ENCODE measurements at regions not wholly inside any gene's neighbourhood (a gene's known extent, or its start where the extent isn't known, plus 50 kb on each side); places are given as distances from the start of the nearest gene placed in this dataset.

DNA sequence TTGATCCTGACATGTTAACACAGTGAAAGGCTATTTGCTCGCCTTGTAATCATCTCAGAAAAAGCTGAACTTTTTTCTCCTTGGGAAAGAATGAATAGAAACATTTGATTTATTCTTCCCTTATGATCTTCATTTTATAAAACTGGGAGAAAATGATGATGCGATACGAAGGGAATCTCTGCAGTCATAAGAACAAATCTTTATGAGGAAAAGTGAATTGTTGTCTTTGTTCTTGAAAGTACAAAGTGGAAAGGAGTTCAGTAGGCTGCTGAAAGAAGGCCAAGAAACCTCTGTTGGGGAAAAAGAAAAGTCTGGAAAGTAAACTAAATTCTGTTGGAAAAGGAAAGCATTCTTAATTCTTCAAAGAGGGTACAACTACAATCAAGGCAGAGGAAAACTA is 248.8 kb downstream of the NSUN3 start:
- H3K36me3 ChIP-seq (ENCODE audit: control insufficient read depth in 4 of 4, insufficient read depth in 4 of 4, low read length in 3 of 4), result no peaks in the 10 kb centered on the region
- no peak overlapping the region for H3K27ac ChIP-seq (ENCODE audit: insufficient read depth in 1 of 2, low read depth in 1 of 2, low read length in 2 of 2, poor library complexity in 1 of 2, severe bottlenecking in 2 of 2)
- H3K4me3 ChIP-seq (ENCODE audit: control insufficient read depth in 1 of 7, extremely low read depth in 1 of 7, insufficient read depth in 4 of 7, low read depth in 2 of 7, low read length in 6 of 7), result no peak overlapping the region
- POLR2A ChIA-PET, result no interaction called here
- WGBS (ENCODE audit: insufficient coverage), result 100% methylated on average over 2 of the region's 3 CpGs
- no peaks in the 10 kb centered on the region for H3K27me3 ChIP-seq (replicated peaks in 2 of 5; ENCODE audit: control insufficient read depth in 4 of 5, insufficient read depth in 5 of 5, low read length in 4 of 5)
- no peak for DNase-seq
- CTCF ChIA-PET, result no interaction called here
- peaks cover 0 to 5% (median 3%) of the 10 kb centered on the region in 4 experiments for H3K4me1 ChIP-seq (ENCODE audit: control extremely low read depth in 1 of 4, control insufficient read depth in 4 of 4, insufficient read depth in 4 of 4, low read length in 3 of 4)
- H3K9me3 ChIP-seq (ENCODE audit: control extremely low read depth in 1 of 5, control insufficient read depth in 4 of 5, insufficient read depth in 2 of 5, low read depth in 1 of 5, low read length in 4 of 5), result peaks cover 0 to 2% (median 0%) of the 10 kb centered on the region in 5 experiments

DNA sequence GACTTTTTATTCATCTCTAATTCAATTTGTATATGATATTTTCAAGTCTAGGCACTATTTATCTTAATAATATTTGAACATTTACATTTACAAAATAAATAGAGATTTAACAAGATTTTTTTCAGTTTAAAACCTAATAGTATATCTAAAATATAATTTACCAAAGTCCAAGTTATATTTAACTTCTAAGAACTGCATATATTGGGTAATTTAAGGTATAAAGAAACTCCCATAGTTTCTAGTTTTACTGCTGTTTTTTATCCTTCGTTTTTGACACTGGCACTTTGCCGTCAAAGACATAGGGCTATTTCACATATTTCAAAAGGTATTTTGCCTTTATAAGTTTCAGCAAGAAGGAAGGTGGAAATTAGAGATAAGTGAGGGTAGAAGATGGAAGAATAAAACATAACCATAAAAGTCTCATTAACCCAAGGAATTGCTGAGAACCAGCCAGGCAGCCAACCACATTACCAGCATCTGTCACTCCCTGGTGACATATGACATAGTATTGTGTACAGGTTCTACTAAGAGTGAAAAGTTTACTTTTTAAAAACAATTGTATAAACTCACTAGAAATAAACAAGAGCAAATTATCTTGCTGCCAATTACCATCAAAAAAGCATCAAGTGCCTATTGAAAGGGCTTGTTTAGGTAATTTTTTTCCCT is 251.5 kb downstream of the NSUN3 start:
- no peak for DNase-seq
- POLR2A ChIA-PET, result no interaction called here
- H3K9me3 ChIP-seq (ENCODE audit: control extremely low read depth in 1 of 5, control insufficient read depth in 4 of 5, insufficient read depth in 2 of 5, low read depth in 1 of 5, low read length in 4 of 5), result no peaks in the 10 kb centered on the region
- no peaks in the 10 kb centered on the region for H3K27me3 ChIP-seq (replicated peaks in 2 of 5; ENCODE audit: control insufficient read depth in 4 of 5, insufficient read depth in 5 of 5, low read length in 4 of 5)
- H3K27ac ChIP-seq (ENCODE audit: insufficient read depth in 1 of 2, low read depth in 1 of 2, low read length in 2 of 2, poor library complexity in 1 of 2, severe bottlenecking in 2 of 2), result no peak overlapping the region
- WGBS (ENCODE audit: insufficient coverage), result no CpG with 5 or more reads among the region's 2 CpGs
- CTCF ChIA-PET, result no interaction called here
- H3K36me3 ChIP-seq (ENCODE audit: control insufficient read depth in 4 of 4, insufficient read depth in 4 of 4, low read length in 3 of 4), result no peaks in the 10 kb centered on the region
- H3K4me3 ChIP-seq (ENCODE audit: control insufficient read depth in 1 of 7, extremely low read depth in 1 of 7, insufficient read depth in 4 of 7, low read depth in 2 of 7, low read length in 6 of 7), result no peak overlapping the region
- H3K4me1 ChIP-seq (ENCODE audit: control extremely low read depth in 1 of 4, control insufficient read depth in 4 of 4, insufficient read depth in 4 of 4, low read length in 3 of 4), result peaks cover 0 to 3% (median 0%) of the 10 kb centered on the region in 4 experiments

DNA sequence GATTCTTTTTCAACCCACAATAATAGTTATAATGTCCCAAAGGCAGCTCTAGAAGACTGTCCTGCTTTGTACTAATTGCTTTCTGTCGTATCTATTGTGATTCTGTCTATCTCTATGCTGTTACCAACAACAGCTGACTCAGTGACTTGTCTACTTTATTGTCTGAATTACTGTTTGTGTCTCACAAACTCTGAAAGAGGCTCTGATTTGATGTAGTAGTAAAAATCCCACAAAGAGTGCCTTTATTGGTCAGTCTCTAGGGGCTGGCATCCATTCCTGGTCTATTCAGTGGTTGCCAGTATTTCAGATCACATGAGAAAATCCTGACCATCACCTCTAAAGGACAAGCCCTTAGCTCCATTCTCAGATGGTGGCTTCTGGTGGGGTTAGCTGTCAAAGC is 254.2 kb downstream of the NSUN3 start:
- Histone ChIP-seq H3K27me3 (replicated peaks in 2 of 5; ENCODE audit: control insufficient read depth in 4 of 5, insufficient read depth in 5 of 5, low read length in 4 of 5) (no peaks in the 10 kb centered on the region), H3K4me1 (ENCODE audit: control extremely low read depth in 1 of 4, control insufficient read depth in 4 of 4, insufficient read depth in 4 of 4, low read length in 3 of 4) (peaks cover 0 to 12% (median 2%) of the 10 kb centered on the region in 4 experiments), H3K27ac (ENCODE audit: insufficient read depth in 1 of 2, low read depth in 1 of 2, low read length in 2 of 2, poor library complexity in 1 of 2, severe bottlenecking in 2 of 2) (no peak overlapping the region), H3K36me3 (ENCODE audit: control insufficient read depth in 4 of 4, insufficient read depth in 4 of 4, low read length in 3 of 4) (no peaks in the 10 kb centered on the region), H3K9me3 (ENCODE audit: control extremely low read depth in 1 of 5, control insufficient read depth in 4 of 5, insufficient read depth in 2 of 5, low read depth in 1 of 5, low read length in 4 of 5) (no peaks in the 10 kb centered on the region), H3K4me3 (ENCODE audit: control insufficient read depth in 1 of 7, extremely low read depth in 1 of 7, insufficient read depth in 4 of 7, low read depth in 2 of 7, low read length in 6 of 7) (no peak overlapping the region)
- CTCF ChIA-PET, result interaction anchor here (0.6 kb wide), 2 partner anchors 68 to 200 kb away, joined by 3 read pairs; no protein-coding TSS in a partner anchor
- DNase-seq, result no peak
- no CpG with 5 or more reads among the region's 1 CpG for WGBS (ENCODE audit: insufficient coverage)
- POLR2A ChIA-PET, result no interaction called here

DNA sequence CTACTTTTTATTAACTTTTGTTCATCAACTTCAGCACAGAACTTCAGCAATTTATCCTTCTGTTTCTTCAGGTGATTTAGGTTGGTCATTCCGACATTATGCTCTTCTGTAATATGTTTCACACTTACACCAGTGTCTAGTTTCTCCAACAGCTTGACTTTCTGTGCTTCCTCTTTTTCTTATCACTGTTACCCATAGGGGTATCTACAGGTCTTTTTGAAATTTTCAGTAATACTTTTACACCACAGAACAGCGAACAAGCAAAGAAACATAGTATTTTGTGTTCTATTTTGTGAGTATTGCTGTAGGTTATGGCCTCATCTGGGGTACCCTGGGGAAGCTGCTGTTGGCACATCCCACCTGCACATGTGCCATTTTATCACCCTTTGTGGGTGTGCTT is 260.7 kb downstream of the NSUN3 start:
- H3K36me3 ChIP-seq (ENCODE audit: control insufficient read depth in 4 of 4, insufficient read depth in 4 of 4, low read length in 3 of 4), result no peaks in the 10 kb centered on the region
- no peak overlapping the region for H3K4me3 ChIP-seq (ENCODE audit: control insufficient read depth in 1 of 7, extremely low read depth in 1 of 7, insufficient read depth in 4 of 7, low read depth in 2 of 7, low read length in 6 of 7)
- H3K27ac ChIP-seq (ENCODE audit: insufficient read depth in 1 of 2, low read depth in 1 of 2, low read length in 2 of 2, poor library complexity in 1 of 2, severe bottlenecking in 2 of 2), result no peak overlapping the region
- DNase-seq, result peak in 2 of 3 donors; percentile 58 to 78
- CTCF ChIA-PET, result interaction anchor here (1.2 kb wide), 1 partner anchor 10 kb away, joined by 3 read pairs; no protein-coding TSS in a partner anchor
- WGBS (ENCODE audit: insufficient coverage), result 0% methylated on average over 1 of the region's 2 CpGs
- POLR2A ChIA-PET, result no interaction called here
- H3K27me3 ChIP-seq (replicated peaks in 2 of 5; ENCODE audit: control insufficient read depth in 4 of 5, insufficient read depth in 5 of 5, low read length in 4 of 5), result no peaks in the 10 kb centered on the region
- H3K4me1 ChIP-seq (ENCODE audit: control extremely low read depth in 1 of 4, control insufficient read depth in 4 of 4, insufficient read depth in 4 of 4, low read length in 3 of 4), result peaks cover 0 to 15% (median 4%) of the 10 kb centered on the region in 4 experiments
- no peaks in the 10 kb centered on the region for H3K9me3 ChIP-seq (ENCODE audit: control extremely low read depth in 1 of 5, control insufficient read depth in 4 of 5, insufficient read depth in 2 of 5, low read depth in 1 of 5, low read length in 4 of 5)

DNA sequence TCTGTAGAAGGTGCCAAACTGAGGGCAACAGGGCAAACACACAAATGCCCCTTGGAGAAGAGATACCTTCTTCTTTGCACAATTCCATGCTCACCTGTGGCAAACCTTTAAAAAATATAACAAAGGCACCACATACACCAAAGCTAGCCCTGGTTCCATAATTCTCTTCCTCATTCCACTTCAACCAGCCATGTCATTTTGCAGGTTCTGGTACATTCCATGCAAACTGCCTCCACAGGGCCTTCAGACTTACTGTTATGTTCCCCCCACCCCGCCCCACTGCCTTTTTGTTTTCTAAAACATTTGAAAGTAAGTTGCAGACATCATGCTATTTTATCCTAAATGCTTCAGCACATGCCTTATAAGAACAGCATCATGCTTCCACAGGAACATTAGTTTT is 269.0 kb downstream of the NSUN3 start:
- no peaks in the 10 kb centered on the region for H3K27me3 ChIP-seq (replicated peaks in 2 of 5; ENCODE audit: control insufficient read depth in 4 of 5, insufficient read depth in 5 of 5, low read length in 4 of 5)
- ChIA-PET CTCF (no interaction called here), POLR2A (no interaction called here)

DNA sequence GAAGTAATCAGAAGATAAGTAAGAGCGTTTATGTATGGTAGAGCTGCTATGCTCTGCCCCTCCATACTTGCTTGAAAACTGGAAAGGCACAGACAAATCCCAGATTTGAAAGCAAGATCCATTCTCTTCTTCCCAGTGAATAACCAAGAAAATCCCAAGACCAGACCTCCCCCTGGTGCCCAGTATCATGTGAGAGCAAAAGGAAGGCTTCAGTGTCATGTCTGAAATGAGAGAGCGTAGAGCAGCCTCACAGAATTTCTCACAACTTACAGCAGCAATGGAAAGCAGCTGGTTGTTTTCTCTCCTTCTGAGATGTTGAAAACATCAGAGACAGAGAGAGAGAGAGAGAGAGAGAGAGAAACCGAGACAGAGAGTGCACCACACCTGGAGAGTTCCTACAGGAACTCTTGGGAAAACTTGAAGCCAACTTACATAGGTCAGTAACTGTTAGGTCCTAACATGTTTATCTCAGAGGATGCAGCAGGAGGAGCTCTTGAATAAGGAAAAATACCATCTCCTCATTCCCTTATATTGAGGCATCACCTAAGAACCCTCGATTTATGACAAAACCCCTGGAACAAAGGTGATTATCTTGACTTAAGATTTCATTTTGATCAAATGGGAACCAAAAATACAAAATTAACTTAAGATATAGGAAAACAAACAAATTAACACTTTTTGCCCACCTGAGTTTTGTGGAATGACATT is 273.3 kb downstream of the NSUN3 start:
- H3K4me3 ChIP-seq (ENCODE audit: control insufficient read depth in 1 of 7, extremely low read depth in 1 of 7, insufficient read depth in 4 of 7, low read depth in 2 of 7, low read length in 6 of 7), result no peak overlapping the region
- no peaks in the 10 kb centered on the region for H3K4me1 ChIP-seq (ENCODE audit: control extremely low read depth in 1 of 4, control insufficient read depth in 4 of 4, insufficient read depth in 4 of 4, low read length in 3 of 4)
- no peaks in the 10 kb centered on the region for H3K27me3 ChIP-seq (replicated peaks in 2 of 5; ENCODE audit: control insufficient read depth in 4 of 5, insufficient read depth in 5 of 5, low read length in 4 of 5)
- WGBS (ENCODE audit: insufficient coverage), result no CpG with 5 or more reads among the region's 4 CpGs
- no peaks in the 10 kb centered on the region for H3K36me3 ChIP-seq (ENCODE audit: control insufficient read depth in 4 of 4, insufficient read depth in 4 of 4, low read length in 3 of 4)
- peak; percentile 47 to 67 (median 60) for DNase-seq
- H3K27ac ChIP-seq (ENCODE audit: insufficient read depth in 1 of 2, low read depth in 1 of 2, low read length in 2 of 2, poor library complexity in 1 of 2, severe bottlenecking in 2 of 2), result no peak overlapping the region
- no peaks in the 10 kb centered on the region for H3K9me3 ChIP-seq (ENCODE audit: control extremely low read depth in 1 of 5, control insufficient read depth in 4 of 5, insufficient read depth in 2 of 5, low read depth in 1 of 5, low read length in 4 of 5)
- CTCF ChIA-PET, result interaction anchor here (0.6 to 1.2 kb wide), 6 partner anchors 8 to 165 kb away, joined by 3 to 5 read pairs (median 3); no protein-coding TSS in a partner anchor
- POLR2A ChIA-PET, result no interaction called here

More for the DNA sequence above, 269.0 kb downstream of the NSUN3 start:
- H3K36me3 ChIP-seq (ENCODE audit: control insufficient read depth in 4 of 4, insufficient read depth in 4 of 4, low read length in 3 of 4), result no peaks in the 10 kb centered on the region
- no peak overlapping the region for H3K4me3 ChIP-seq (ENCODE audit: control insufficient read depth in 1 of 7, extremely low read depth in 1 of 7, insufficient read depth in 4 of 7, low read depth in 2 of 7, low read length in 6 of 7)
- no peak overlapping the region for H3K27ac ChIP-seq (ENCODE audit: insufficient read depth in 1 of 2, low read depth in 1 of 2, low read length in 2 of 2, poor library complexity in 1 of 2, severe bottlenecking in 2 of 2)
- no CpG with 5 or more reads among the region's 1 CpG for WGBS (ENCODE audit: insufficient coverage)
- DNase-seq, result no peak
- H3K4me1 ChIP-seq (ENCODE audit: control extremely low read depth in 1 of 4, control insufficient read depth in 4 of 4, insufficient read depth in 4 of 4, low read length in 3 of 4), result no peaks in the 10 kb centered on the region
- H3K9me3 ChIP-seq (ENCODE audit: control extremely low read depth in 1 of 5, control insufficient read depth in 4 of 5, insufficient read depth in 2 of 5, low read depth in 1 of 5, low read length in 4 of 5), result no peaks in the 10 kb centered on the region

DNA sequence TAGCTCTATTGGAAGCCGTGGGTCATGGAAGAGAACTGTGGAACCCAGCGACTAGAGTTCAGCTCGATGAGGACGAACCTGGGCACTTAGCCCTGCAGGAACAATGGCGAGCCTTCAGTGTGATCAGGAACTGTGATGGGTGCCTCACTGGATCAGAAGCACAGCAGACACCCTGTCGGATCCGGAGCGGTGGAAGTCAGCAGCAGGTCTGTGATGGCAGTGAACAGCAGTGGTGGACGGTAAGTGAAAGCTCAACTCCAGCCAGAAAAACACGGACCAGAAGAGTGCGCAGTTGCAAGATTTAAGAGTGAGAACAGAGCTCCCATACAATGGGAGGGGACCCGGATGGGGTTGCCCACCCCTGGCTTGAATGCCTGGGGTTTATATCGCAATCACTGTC is 282.2 kb downstream of the NSUN3 start:
- Histone ChIP-seq H3K36me3 (ENCODE audit: control insufficient read depth in 4 of 4, insufficient read depth in 4 of 4, low read length in 3 of 4) (no peaks in the 10 kb centered on the region), H3K9me3 (ENCODE audit: control extremely low read depth in 1 of 5, control insufficient read depth in 4 of 5, insufficient read depth in 2 of 5, low read depth in 1 of 5, low read length in 4 of 5) (no peaks in the 10 kb centered on the region), H3K27me3 (replicated peaks in 2 of 5; ENCODE audit: control insufficient read depth in 4 of 5, insufficient read depth in 5 of 5, low read length in 4 of 5) (no peaks in the 10 kb centered on the region), H3K4me1 (ENCODE audit: control extremely low read depth in 1 of 4, control insufficient read depth in 4 of 4, insufficient read depth in 4 of 4, low read length in 3 of 4) (no peaks in the 10 kb centered on the region), H3K27ac (ENCODE audit: insufficient read depth in 1 of 2, low read depth in 1 of 2, low read length in 2 of 2, poor library complexity in 1 of 2, severe bottlenecking in 2 of 2) (no peak overlapping the region), H3K4me3 (ENCODE audit: control insufficient read depth in 1 of 7, extremely low read depth in 1 of 7, insufficient read depth in 4 of 7, low read depth in 2 of 7, low read length in 6 of 7) (no peak overlapping the region)
- CTCF ChIA-PET, result no interaction called here
- POLR2A ChIA-PET, result no interaction called here
- DNase-seq, result no peak
- 98% methylated on average over 13 of the region's 13 CpGs for WGBS (ENCODE audit: insufficient coverage)
